Large intestine (tissue), 3 donors: ENCODE measurements at regions not wholly inside any gene's neighbourhood (a gene's known extent, or its start where the extent isn't known, plus 50 kb on each side); places are given as distances from the start of the nearest gene placed in this dataset.
"Not testable (repeated sequence)": the region's sequence is repeated elsewhere in the genome, so short reads cannot be mapped to it uniquely, and the experiment has no call there.

Experiments used
- DNase-seq, 2 donors: peaks; one replicate each; pipeline versions ENCODE4 v3.0.0 to v3.0.0-alpha.2; 2013
- H3K27ac ChIP-seq: one replicate; pipeline ENCODE4 v1.5.1; 2013; ENCODE audit warnings: low read length
- H3K27me3 ChIP-seq: 2 replicates; pipeline ENCODE4 v1.6.1; 2013; ENCODE audit warnings: low read length; ENCODE audit not compliant: control insufficient read depth, insufficient read depth
- H3K36me3 ChIP-seq: 2 replicates; pipeline ENCODE4 v1.6.1; 2013; ENCODE audit warnings: low read length; ENCODE audit not compliant: control insufficient read depth, insufficient read depth
- H3K4me1 ChIP-seq: one replicate; pipeline ENCODE4 v1.6.1; 2013; ENCODE audit warnings: low read length; ENCODE audit not compliant: control insufficient read depth, insufficient read depth
- H3K4me3 ChIP-seq: one replicate; pipeline ENCODE4 v1.5.1; 2013; ENCODE audit warnings: low read length
- H3K9me3 ChIP-seq: one replicate; pipeline ENCODE4 v1.6.1; 2013; ENCODE audit warnings: mild to moderate bottlenecking, low read depth, low read length, moderate library complexity; ENCODE audit not compliant: control insufficient read depth
- WGBS: methylation state at CpG from one replicate; pipeline ENCODE4 v1.1.5; 2013; ENCODE audit warnings: low lambda C conversion rate; ENCODE audit not compliant: insufficient coverage; 5-methylcytosine and 5-hydroxymethylcytosine counted together

DNA sequence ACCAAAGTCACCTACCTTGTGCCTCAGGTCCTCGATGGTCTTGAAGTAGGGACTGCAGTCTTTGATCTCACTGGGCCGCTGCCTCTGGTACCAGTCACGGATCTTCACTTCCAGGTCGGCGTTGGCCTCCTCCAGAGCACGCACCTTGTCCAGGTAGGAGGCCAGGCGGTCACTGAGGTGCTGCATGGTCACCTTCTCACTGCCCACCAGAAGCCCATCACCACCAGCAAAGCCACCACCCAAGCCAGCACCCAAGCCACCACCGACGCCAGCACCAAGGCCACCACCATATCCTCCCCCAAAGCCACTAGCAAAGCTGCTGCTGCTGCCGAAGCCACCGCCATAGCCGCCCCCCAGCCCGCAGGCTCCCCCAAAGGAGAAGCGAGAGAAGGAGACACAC lies 139.7 kb downstream of the TNFRSF13B start:
- whole genome bisulfite sequencing = no CpG with 5 or more reads among the region's 14 CpGs
- not testable (repeated sequence) for H3K27ac ChIP-seq, H3K9me3 ChIP-seq, H3K4me3 ChIP-seq, H3K36me3 ChIP-seq, H3K27me3 ChIP-seq, H3K4me1 ChIP-seq, DNase-seq

DNA sequence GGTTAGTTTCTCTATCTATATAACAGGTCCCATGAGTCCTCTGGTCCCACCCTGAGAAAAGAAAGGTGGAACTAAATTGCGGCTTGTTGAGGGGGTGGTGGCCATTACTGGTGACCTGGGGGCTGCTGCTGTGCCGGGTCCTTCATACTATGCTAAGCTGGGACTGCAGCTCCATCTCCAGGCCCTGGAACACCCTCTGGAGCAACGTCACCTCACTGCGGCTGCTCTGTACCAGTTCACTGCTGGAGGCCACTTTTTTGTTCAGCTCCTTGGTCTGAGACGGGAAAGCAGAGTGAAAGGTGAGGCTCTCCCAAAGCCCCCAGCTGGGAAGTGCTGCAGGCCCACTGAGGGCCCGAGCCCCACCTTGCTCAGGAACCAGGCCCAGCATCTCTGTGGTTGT lies 140.7 kb downstream of the CCDC144A start:
- H3K36me3 ChIP-seq, H3K4me1 ChIP-seq, H3K4me3 ChIP-seq, H3K27ac ChIP-seq, DNase-seq, H3K9me3 ChIP-seq, H3K27me3 ChIP-seq: not testable (repeated sequence)
- WGBS = no CpG with 5 or more reads among the region's 6 CpGs

DNA sequence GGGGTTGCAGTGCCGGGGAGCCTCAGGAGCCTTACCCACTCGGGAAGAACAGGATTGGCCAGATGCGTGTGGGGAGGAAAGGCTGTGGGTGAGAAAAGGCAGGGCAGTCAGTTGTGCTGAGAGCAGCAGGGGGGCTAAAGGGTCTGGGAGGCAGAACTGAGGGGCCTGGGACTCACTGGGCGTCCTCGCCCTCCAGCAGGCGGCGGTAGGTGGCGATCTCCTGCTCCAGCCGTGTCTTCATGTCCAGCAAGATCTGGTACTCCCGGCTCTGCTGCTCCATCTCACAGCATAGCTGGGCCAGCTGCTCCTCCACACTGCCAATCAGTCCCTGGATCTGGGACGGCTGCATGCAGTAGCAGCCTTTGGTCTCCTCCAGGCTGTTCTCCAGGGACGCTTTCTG lies 140.2 kb downstream of the CCDC144A start:
- not testable (repeated sequence) for H3K27ac ChIP-seq, H3K4me1 ChIP-seq, H3K9me3 ChIP-seq, H3K4me3 ChIP-seq, H3K36me3 ChIP-seq, H3K27me3 ChIP-seq, DNase-seq
- no CpG with 5 or more reads among the region's 12 CpGs for WGBS
